AG04450 (cell line): ENCODE measurements at regions not wholly inside any gene's neighbourhood (a gene's known extent, or its start where the extent isn't known, plus 50 kb on each side); places are given as distances from the start of the nearest gene placed in this dataset.

Source experiments
- CTCF ChIA-PET: fragments of 300-600, 350-600 bp; formaldehyde crosslinking; extraction: SDS; loops from one replicate; lab custom pipeline; 2022; ENCODE audit warnings: antibody characterized with exemption, inconsistent platforms; lab: Charles Lee
- POLR2A ChIA-PET: fragments of 350-600 bp; formaldehyde crosslinking; extraction: SDS; loops from one replicate; lab custom pipeline; 2021; ENCODE audit warnings: antibody characterized with exemption, inconsistent platforms; lab: Yijun Ruan, JAX
- DNase-seq: peaks from one replicate; pipeline ENCODE4 v3.0.0-alpha.2; 2011; ENCODE audit warnings: low read depth, low spot score
- H3K27ac ChIP-seq: one replicate; pipeline ENCODE4 v1.5.1; 2012; ENCODE audit warnings: low read depth, low read length, control low read depth
- H3K27me3 ChIP-seq: one replicate; pipeline ENCODE4 v1.6.0; 2012; ENCODE audit warnings: low read length; ENCODE audit not compliant: control insufficient read depth, insufficient read depth
- H3K4me3 ChIP-seq: 2 replicates; pipeline ENCODE4 v1.5.1; 2011; ENCODE audit warnings: mild to moderate bottlenecking, low read depth, low read length, control low read depth
- H3K9me3 ChIP-seq: 2 replicates; pipeline ENCODE4 v1.5.1; 2012; ENCODE audit warnings: low read length; ENCODE audit not compliant: control insufficient read depth, insufficient read depth
- TF ChIP-seq, protein P1 (sequence below): IDR thresholded peaks from 2 replicates; pipeline ENCODE4 v1.5.1; 2011; ENCODE audit warnings: low read depth, low read length, control low read depth, inconsistent platforms

DNA sequence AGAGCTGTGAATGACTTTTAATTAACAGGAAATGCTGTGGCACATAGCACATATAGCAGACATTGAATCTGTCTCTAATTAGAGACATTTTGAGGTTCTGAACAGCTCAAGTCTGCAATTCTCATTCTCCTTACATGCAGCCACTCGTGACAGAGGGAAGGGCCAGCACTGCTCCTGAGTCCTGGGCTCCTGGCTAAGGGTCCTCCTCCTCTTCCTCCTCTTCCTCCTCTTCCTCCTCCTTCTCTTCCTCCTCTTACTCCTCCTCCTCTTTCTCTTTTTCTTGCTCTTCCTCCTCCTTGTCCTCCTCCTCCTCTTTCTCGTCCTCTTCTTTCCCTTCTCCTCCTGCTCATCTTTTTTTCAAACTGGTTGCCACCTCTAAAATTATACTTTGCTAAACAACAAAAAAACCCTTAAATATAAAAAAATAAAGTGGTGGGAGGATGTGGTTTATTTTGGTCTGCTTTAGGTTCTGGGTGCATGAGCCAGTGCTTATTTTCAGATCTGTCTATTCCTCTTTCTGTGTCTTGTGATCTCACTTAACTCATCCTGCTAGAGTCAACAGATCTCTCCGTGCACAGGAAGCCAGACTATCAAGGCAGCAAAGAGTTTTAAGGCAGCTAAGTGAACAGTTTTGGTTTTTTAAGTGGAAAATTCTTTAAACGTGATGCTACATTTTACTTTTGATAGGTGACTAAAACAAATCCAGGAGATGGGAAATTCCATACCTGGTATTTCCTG is 159.3 kb downstream of the CD83 start:
- no peak for DNase-seq
- Histone ChIP-seq H3K4me3 (no peak overlapping the region), H3K27me3 (no peaks in the 10 kb centered on the region), H3K9me3 (peaks cover 17% of the 10 kb centered on the region), H3K27ac (no peak overlapping the region)
- TF ChIP-seq, protein P1, sequence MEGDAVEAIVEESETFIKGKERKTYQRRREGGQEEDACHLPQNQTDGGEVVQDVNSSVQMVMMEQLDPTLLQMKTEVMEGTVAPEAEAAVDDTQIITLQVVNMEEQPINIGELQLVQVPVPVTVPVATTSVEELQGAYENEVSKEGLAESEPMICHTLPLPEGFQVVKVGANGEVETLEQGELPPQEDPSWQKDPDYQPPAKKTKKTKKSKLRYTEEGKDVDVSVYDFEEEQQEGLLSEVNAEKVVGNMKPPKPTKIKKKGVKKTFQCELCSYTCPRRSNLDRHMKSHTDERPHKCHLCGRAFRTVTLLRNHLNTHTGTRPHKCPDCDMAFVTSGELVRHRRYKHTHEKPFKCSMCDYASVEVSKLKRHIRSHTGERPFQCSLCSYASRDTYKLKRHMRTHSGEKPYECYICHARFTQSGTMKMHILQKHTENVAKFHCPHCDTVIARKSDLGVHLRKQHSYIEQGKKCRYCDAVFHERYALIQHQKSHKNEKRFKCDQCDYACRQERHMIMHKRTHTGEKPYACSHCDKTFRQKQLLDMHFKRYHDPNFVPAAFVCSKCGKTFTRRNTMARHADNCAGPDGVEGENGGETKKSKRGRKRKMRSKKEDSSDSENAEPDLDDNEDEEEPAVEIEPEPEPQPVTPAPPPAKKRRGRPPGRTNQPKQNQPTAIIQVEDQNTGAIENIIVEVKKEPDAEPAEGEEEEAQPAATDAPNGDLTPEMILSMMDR: no peak
- CTCF ChIA-PET: no interaction called here
- POLR2A ChIA-PET: no interaction called here

DNA sequence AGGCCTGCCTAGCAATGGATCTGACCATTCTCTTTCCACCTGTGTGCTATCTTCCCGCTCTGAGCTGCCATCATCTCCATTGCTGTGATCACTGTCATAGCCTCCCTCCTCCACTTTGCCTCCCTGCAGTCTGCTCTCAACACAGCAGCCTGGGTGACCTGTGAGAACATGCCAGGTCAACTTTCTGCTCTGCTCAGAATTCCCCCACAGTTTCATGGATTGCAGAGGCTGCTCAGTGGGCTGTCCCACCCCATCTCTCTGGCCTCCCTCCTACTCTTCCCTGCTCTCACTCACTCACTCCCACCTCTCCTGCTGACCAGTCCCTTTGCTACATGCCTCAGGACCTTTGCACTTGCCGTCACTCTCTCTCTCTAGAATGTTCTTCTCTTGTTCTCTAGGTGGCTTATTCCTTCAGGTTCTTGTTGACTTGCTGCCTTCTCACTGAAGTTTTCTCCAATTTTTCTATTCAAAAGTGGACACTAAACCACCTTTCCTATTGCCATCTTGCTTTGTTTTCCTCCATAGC is 159.9 kb downstream of the CD83 start:
- H3K27ac ChIP-seq: no peak overlapping the region
- H3K4me3 ChIP-seq: no peak overlapping the region
- ChIA-PET CTCF (no interaction called here), POLR2A (no interaction called here)
- no peaks in the 10 kb centered on the region for H3K27me3 ChIP-seq
- H3K9me3 ChIP-seq: peaks cover 14% of the 10 kb centered on the region
- TF ChIP-seq, protein P1: no peak
- no peak for DNase-seq

DNA sequence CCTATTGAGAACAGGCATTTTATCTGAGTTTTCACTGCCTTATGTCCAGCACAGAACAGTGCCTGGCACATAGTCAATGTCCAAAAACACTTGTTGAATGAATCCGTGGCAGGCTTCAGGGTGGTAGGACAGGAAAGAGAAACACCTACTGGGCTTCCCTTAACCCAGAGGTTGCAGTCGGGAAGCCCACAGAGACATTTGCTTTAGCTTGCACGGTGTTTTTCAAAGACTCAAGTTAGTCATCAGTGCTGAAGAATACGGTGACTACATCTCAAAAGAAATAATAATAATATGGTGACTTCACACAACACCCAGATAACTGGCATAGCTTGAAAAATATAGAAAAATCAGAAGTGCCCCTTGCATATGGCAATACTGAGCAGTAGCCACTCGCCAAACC is 160.4 kb downstream of the CD83 start:
- Histone ChIP-seq H3K9me3 (peaks cover 9% of the 10 kb centered on the region), H3K4me3 (no peak overlapping the region), H3K27me3 (no peaks in the 10 kb centered on the region), H3K27ac (no peak overlapping the region)
- ChIA-PET POLR2A (no interaction called here), CTCF (no interaction called here)
- TF ChIP-seq, protein P1: no peak
- no peak for DNase-seq

DNA sequence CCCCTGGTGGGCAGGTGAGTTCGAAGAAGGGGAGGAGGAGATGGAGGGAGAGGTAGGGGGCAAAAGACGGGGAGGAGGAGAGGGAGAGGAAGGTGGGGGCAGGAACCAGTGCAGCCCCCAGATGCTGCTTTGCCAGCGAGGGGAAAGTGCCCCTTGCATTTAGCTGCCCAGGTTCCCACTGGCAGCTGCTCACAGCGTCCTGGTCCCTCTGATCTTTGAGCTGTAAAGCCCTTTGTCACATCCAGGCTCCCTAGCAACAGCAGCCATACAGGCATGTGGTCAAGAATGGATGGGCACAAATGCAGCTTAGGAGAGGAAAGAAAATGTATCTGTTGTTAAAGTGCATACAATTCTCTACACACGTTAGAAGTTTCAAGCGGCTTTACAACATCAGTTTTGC is 160.9 kb downstream of the CD83 start:
- no peak for DNase-seq
- no peak overlapping the region for H3K27ac ChIP-seq
- peaks cover 6% of the 10 kb centered on the region for H3K9me3 ChIP-seq
- TF ChIP-seq, protein P1: no peak
- ChIA-PET CTCF (no interaction called here), POLR2A (no interaction called here)
- no peaks in the 10 kb centered on the region for H3K27me3 ChIP-seq
- no peak overlapping the region for H3K4me3 ChIP-seq

DNA sequence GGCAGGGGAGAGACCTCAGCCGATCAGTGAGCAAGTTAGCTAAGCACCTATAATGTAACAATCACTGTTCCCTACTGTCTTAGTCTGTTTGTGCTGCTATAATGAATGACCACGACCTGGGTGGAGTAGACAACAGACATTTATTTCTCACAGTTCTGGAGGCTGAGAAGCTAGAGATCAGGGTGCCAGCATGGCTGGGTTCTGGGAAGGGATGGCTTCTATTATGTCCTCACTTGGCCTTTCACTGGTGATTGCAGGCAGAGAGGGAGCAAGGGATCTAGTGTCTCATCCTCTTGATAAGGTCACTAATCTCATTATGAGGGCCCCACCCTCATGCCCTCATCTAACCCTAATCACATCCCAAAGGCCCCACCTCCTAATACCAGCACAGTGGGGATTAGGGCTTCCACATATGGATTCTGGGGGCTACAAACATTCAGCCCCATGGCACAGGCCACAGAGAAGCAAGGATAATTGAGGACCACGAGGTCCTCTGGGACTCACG is 162.5 kb downstream of the CD83 start:
- peaks cover 6% of the 10 kb centered on the region for H3K9me3 ChIP-seq
- CTCF ChIA-PET: no interaction called here
- TF ChIP-seq, protein P1: no peak
- POLR2A ChIA-PET: no interaction called here
- H3K4me3 ChIP-seq: no peak overlapping the region
- no peaks in the 10 kb centered on the region for H3K27me3 ChIP-seq
- H3K27ac ChIP-seq: no peak overlapping the region
- DNase-seq: no peak
